Heart left ventricle (tissue), 13 donors: ENCODE measurements at regions not wholly inside any gene's neighbourhood (a gene's known extent, or its start where the extent isn't known, plus 50 kb on each side); places are given as distances from the start of the nearest gene placed in this dataset.
"Not testable (repeated sequence)": the region's sequence is repeated elsewhere in the genome, so short reads cannot be mapped to it uniquely, and the experiment has no call there.

Experiments
- CTCF ChIP-seq, 12 donors: fragments of 200-600 bp; sonication (generic) in 4 of 12; IDR thresholded peaks; one replicate each; pipeline versions ENCODE4 v1.5.0 to v1.8.0; 2018 to 2022; ENCODE audit warnings: antibody characterized with exemption in 12 of 12, mild to moderate bottlenecking in 5 of 12
- POLR2A ChIP-seq, 2 donors: fragments of 450-650 bp; IDR thresholded peaks; one replicate each; pipeline ENCODE4 v1.6.1; 2017; ENCODE audit warnings: antibody characterized with exemption in 2 of 2, mild to moderate bottlenecking in 2 of 2, moderate library complexity in 2 of 2
- donor health status: ischemic (EF 13 %, LVEDD 7.1; RV severe dilation, severe dysfunction).
- donor health status: DM: no; HTN: yes; CAD: no.
- donor health status: DM: no; HTN: no; CAD: no.
- donor health status: ischemic (EF 25% LVEDD 6.9; RV normal size, moderate dysfunction).
- donor health status: ischemic (EF 25% LVEDD 5.7; RV mildly dilated, moderate dysfunction).
- donor health status: ischemic (EF 35%, LVEDD 5.7; RV mildly dilated, moderate dysfunction).
- donor health status: nonischemic (EF 11% LVEDD 7.7; RV severe dilation, severe dysfunction).
- donor health status: DM: yes; HTN: yes; CAD: no.
- donor health status: PGD.
- donor health status: ischemic (EF 29% LVEDD 5.4; RV normal size, mild dysfunction).
- donor health status: nonischemic (EF 23%, LVEDD 6.1; RV moderate dilation, normal function).

- not testable (repeated sequence) for TF ChIP-seq CTCF, POLR2A (IDR thresholded peaks at IDR 0.05)
These were observed 293.4 kb downstream of the NPIPA7 start for GRCh38 chr16:16672180-16672812.
